Lower leg skin (tissue), 3 donors: ENCODE measurements at regions not wholly inside any gene's neighbourhood (a gene's known extent, or its start where the extent isn't known, plus 50 kb on each side); places are given as distances from the start of the nearest gene placed in this dataset.

Experiments used
- POLR2A ChIP-seq, 2 donors: fragments of 450-650 bp; IDR thresholded peaks; one replicate each; pipeline ENCODE4 v1.6.1; 2016 to 2017; ENCODE audit warnings: antibody characterized with exemption in 2 of 2, mild to moderate bottlenecking in 1 of 2, moderate library complexity in 1 of 2
- TF ChIP-seq, protein P1 (sequence below), 3 donors: fragments of 450-650 bp; IDR thresholded peaks; one replicate each; pipeline ENCODE4 v1.5.1; 2016; ENCODE audit warnings: antibody characterized with exemption in 3 of 3, mild to moderate bottlenecking in 3 of 3, moderate library complexity in 2 of 3

DNA sequence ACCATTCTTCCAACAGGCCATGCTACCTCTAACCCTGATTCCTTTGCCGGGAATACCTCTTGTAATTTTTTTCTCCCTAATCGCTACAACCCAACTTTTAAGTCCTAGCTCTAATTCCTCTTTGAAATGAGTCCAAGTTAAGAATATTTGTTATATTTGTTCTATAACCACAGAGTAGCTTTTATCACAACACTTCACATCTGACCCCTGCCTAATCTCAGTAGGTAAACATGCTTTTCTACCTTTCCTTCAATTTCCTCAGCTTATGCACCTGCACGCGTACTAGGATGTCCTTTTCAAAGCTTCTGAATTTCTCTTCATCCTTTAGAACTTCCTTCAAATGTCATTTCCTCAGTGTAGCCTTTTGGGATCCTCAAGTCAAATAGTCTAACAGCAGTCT lies 915.5 kb upstream of the LCORL start:
- TF ChIP-seq, protein P1, sequence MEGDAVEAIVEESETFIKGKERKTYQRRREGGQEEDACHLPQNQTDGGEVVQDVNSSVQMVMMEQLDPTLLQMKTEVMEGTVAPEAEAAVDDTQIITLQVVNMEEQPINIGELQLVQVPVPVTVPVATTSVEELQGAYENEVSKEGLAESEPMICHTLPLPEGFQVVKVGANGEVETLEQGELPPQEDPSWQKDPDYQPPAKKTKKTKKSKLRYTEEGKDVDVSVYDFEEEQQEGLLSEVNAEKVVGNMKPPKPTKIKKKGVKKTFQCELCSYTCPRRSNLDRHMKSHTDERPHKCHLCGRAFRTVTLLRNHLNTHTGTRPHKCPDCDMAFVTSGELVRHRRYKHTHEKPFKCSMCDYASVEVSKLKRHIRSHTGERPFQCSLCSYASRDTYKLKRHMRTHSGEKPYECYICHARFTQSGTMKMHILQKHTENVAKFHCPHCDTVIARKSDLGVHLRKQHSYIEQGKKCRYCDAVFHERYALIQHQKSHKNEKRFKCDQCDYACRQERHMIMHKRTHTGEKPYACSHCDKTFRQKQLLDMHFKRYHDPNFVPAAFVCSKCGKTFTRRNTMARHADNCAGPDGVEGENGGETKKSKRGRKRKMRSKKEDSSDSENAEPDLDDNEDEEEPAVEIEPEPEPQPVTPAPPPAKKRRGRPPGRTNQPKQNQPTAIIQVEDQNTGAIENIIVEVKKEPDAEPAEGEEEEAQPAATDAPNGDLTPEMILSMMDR (IDR thresholded peaks at IDR 0.05), result no peak
- TF ChIP-seq POLR2A (IDR thresholded peaks at IDR 0.05), result no peak
